CD4-positive, alpha-beta T cell (primary cell): ENCODE measurements at regions not wholly inside any gene's neighbourhood (a gene's known extent, or its start where the extent isn't known, plus 50 kb on each side); places are given as distances from the start of the nearest gene placed in this dataset.

Source experiments
- ATAC-seq: fragments of 200-7000 bp; cut with Tn5 transposase; one replicate; pipeline ENCODE4 v1.10.0; 2022; ENCODE audit warnings: mild to moderate bottlenecking; ENCODE audit not compliant: poor library complexity
- CTCF ChIA-PET: fragments of 350-600 bp; sonication (Branson Sonifier 250); formaldehyde crosslinking; loops from one replicate; lab custom pipeline; 2021; ENCODE audit warnings: antibody characterized with exemption, inconsistent platforms; lab: Charles Lee
- POLR2A ChIA-PET: fragments of 350-600 bp; sonication (Branson Sonifier 250); formaldehyde crosslinking; loops from one replicate; lab custom pipeline; 2021; ENCODE audit warnings: antibody characterized with exemption, inconsistent platforms; lab: Charles Lee
- DNase-seq, 14 experiments: peaks; one replicate each; pipeline ENCODE4 v3.0.0-alpha.2; 2013 to 2020; ENCODE audit warnings: mixed read lengths in 2 of 14
- H3K27ac ChIP-seq, 2 donors: one replicate each; pipeline versions ENCODE4 v1.5.1 to v1.7.0; 2013; ENCODE audit warnings: low read length in 2 of 2, low read depth in 1 of 2, mild to moderate bottlenecking in 1 of 2
- H3K27me3 ChIP-seq, 2 experiments: 1 replicate in 1 of 2; 2 replicates in 1 of 2; pipeline versions ENCODE4 v1.6.1 to v1.7.0; 2013; ENCODE audit warnings: low read length in 2 of 2, control low read depth in 1 of 2, mild to moderate bottlenecking in 1 of 2, moderate library complexity in 1 of 2; ENCODE audit not compliant: insufficient read depth in 2 of 2, control insufficient read depth in 1 of 2
- H3K36me3 ChIP-seq: one replicate; pipeline ENCODE4 v1.6.1; 2013; ENCODE audit warnings: low read length, control low read depth; ENCODE audit not compliant: insufficient read depth
- H3K4me1 ChIP-seq: one replicate; pipeline ENCODE4 v1.6.1; 2013; ENCODE audit warnings: low read length, control low read depth; ENCODE audit not compliant: insufficient read depth
- H3K4me3 ChIP-seq: one replicate; pipeline ENCODE4 v1.5.1; 2013; ENCODE audit warnings: mild to moderate bottlenecking, low read length, moderate library complexity
- H3K9me3 ChIP-seq, 2 experiments: 1 replicate in 1 of 2; 2 replicates in 1 of 2; pipeline versions ENCODE4 v1.6.1 to v1.7.0; 2013; ENCODE audit warnings: low read length in 2 of 2, mild to moderate bottlenecking in 2 of 2, control low read depth in 1 of 2, moderate library complexity in 1 of 2; ENCODE audit not compliant: control insufficient read depth in 1 of 2, insufficient read depth in 1 of 2
- H3K27ac Mint-ChIP-seq: one replicate; pipeline ENCODE4 v1.8.0; 2020; ENCODE audit warnings: mixed read lengths
- H3K27me3 Mint-ChIP-seq: one replicate; pipeline ENCODE4 v1.8.0; 2021; ENCODE audit warnings: mixed read lengths
- H3K36me3 Mint-ChIP-seq: one replicate; pipeline ENCODE4 v1.8.0; 2021; ENCODE audit warnings: low read depth, mixed read lengths
- H3K4me1 Mint-ChIP-seq: one replicate; pipeline ENCODE4 v1.8.0; 2021; ENCODE audit warnings: low read depth, mixed read lengths
- H3K4me3 Mint-ChIP-seq: one replicate; pipeline ENCODE4 v1.8.0; 2020; ENCODE audit warnings: mild to moderate bottlenecking, mixed read lengths
- H3K9me3 Mint-ChIP-seq: one replicate; pipeline ENCODE4 v1.8.0; 2020; ENCODE audit warnings: mixed read lengths
- intact Hi-C, 2 experiments: fragments of 100-400 bp; cut with DNase I in 1 of 2; cut with micrococcal nuclease in 1 of 2; formaldehyde crosslinking; loops; one replicate each; pipeline versions ENCODE4 v1.15.1 to v1.9.0; 2023 to 2025; cut with DNase I, micrococcal nuclease
- TF ChIP-seq, protein P1 (sequence below): fragments of 200-600 bp; IDR thresholded peaks from one replicate; pipeline ENCODE4 v1.8.0; 2022; ENCODE audit warnings: antibody characterized with exemption, mild to moderate bottlenecking

DNA sequence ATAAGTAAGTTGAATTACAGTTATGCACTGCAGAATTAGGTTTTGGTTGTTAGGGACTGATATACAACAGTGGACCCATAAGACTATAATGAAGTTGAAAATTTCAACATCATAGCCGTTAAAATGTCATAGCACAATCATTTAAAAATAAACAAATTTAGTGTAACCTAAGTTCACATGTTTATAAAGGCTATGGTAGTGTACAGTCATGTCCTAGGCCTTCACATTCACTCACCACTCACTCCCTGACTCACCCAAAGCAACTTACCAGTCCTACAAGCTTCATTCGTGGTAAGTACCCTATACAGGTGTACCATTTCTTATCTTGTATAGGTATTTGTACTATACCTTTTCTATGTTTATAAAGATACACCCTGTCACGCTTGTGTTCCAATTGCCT is 113.7 kb downstream of the RAB11FIP2 start:
- no peaks in the 10 kb centered on the region for H3K27me3 ChIP-seq
- intact Hi-C loops, result no loop called here
- H3K9me3 ChIP-seq, result no peaks in the 10 kb centered on the region
- no peak overlapping the region for H3K27ac Mint-ChIP-seq
- ATAC-seq, result no peak
- H3K4me1 Mint-ChIP-seq, result no peaks in the 10 kb centered on the region
- no peak overlapping the region for H3K4me3 ChIP-seq
- H3K9me3 Mint-ChIP-seq, result no peaks in the 10 kb centered on the region
- H3K4me1 ChIP-seq, result no peaks in the 10 kb centered on the region
- no peak overlapping the region for H3K4me3 Mint-ChIP-seq
- H3K36me3 Mint-ChIP-seq, result no peaks in the 10 kb centered on the region
- no peaks in the 10 kb centered on the region for H3K36me3 ChIP-seq
- ChIA-PET CTCF (interaction anchor here (0.5 kb wide), 1 partner anchor 70 kb away, joined by 3 read pairs; no protein-coding TSS in a partner anchor), POLR2A (no interaction called here)
- peaks cover 12% of the 10 kb centered on the region for H3K27me3 Mint-ChIP-seq
- TF ChIP-seq, protein P1, sequence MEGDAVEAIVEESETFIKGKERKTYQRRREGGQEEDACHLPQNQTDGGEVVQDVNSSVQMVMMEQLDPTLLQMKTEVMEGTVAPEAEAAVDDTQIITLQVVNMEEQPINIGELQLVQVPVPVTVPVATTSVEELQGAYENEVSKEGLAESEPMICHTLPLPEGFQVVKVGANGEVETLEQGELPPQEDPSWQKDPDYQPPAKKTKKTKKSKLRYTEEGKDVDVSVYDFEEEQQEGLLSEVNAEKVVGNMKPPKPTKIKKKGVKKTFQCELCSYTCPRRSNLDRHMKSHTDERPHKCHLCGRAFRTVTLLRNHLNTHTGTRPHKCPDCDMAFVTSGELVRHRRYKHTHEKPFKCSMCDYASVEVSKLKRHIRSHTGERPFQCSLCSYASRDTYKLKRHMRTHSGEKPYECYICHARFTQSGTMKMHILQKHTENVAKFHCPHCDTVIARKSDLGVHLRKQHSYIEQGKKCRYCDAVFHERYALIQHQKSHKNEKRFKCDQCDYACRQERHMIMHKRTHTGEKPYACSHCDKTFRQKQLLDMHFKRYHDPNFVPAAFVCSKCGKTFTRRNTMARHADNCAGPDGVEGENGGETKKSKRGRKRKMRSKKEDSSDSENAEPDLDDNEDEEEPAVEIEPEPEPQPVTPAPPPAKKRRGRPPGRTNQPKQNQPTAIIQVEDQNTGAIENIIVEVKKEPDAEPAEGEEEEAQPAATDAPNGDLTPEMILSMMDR, result no peak
- no peak for DNase-seq
- no peak overlapping the region for H3K27ac ChIP-seq

DNA sequence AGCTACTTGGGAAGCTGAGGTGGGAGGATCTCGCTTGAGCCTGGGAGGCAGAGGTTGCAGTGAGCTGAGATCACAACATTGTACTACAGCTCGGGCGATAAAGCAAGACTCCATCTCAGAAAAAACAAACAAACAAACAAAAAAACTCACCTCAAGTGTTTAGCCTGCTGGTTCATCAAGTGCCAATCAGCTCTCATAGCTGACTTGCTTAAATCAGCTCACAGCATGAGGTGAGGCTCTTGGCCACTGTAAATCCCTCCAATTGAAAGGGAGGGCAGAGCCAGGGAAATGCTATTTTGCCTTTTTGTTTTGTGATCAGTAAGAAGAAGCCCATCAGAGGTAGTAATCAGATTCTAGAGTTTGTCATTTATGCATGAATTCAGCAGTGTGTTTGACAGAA is 112.3 kb downstream of the RAB11FIP2 start:
- H3K9me3 Mint-ChIP-seq, result no peaks in the 10 kb centered on the region
- H3K4me3 Mint-ChIP-seq, result no peak overlapping the region
- ChIA-PET CTCF (interaction anchor here (0.6 kb wide), 1 partner anchor 1322 kb away, joined by 3 read pairs; no protein-coding TSS in a partner anchor), POLR2A (no interaction called here)
- H3K27me3 Mint-ChIP-seq, result peaks cover 10% of the 10 kb centered on the region
- no peak overlapping the region for H3K27ac Mint-ChIP-seq
- Histone ChIP-seq H3K36me3 (no peaks in the 10 kb centered on the region), H3K27me3 (no peaks in the 10 kb centered on the region), H3K4me3 (no peak overlapping the region), H3K4me1 (no peaks in the 10 kb centered on the region), H3K9me3 (no peaks in the 10 kb centered on the region), H3K27ac (no peak overlapping the region)
- ATAC-seq, result no peak
- TF ChIP-seq, protein P1, result no peak
- H3K4me1 Mint-ChIP-seq, result no peaks in the 10 kb centered on the region
- no peak for DNase-seq
- intact Hi-C loops, result no loop called here
- no peaks in the 10 kb centered on the region for H3K36me3 Mint-ChIP-seq

DNA sequence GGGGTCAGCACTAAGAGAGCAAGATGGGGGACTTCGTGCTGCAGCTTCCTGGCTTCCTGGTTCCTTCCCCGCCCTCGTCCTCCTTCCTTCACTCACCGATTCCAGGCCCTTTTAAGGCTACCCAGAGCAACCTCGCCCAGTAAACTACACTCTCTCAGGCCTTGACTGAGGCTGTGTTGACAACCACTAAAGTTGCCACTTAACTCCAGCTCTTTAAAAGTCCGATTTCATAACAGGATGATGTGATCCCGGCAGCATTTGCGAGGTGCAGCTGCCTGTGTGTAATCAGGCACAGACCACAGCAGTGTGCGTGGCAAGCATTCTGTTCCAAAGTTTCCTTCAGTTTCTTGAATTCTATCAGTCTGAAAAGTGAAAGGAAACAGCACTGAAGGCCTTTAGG is 110.6 kb downstream of the RAB11FIP2 start:
- Mint-ChIP-seq H3K27me3 (peaks cover 4% of the 10 kb centered on the region), H3K27ac (no peak overlapping the region), H3K36me3 (no peaks in the 10 kb centered on the region), H3K9me3 (no peaks in the 10 kb centered on the region), H3K4me3 (no peak overlapping the region), H3K4me1 (no peaks in the 10 kb centered on the region)
- CTCF ChIA-PET, result no interaction called here
- no peak overlapping the region for H3K27ac ChIP-seq
- intact Hi-C loops, result no loop called here
- H3K4me1 ChIP-seq, result no peaks in the 10 kb centered on the region
- ATAC-seq, result no peak
- TF ChIP-seq, protein P1, result no peak
- no peaks in the 10 kb centered on the region for H3K27me3 ChIP-seq
- H3K4me3 ChIP-seq, result no peak overlapping the region
- POLR2A ChIA-PET, result no interaction called here
- no peaks in the 10 kb centered on the region for H3K9me3 ChIP-seq
- no peaks in the 10 kb centered on the region for H3K36me3 ChIP-seq
- no peak for DNase-seq
